ENCODE measurements at regions not wholly inside any gene's neighbourhood (a gene's known extent, or its start where the extent isn't known, plus 50 kb on each side); places are given as distances from the start of the nearest gene placed in this dataset.

- DNase-seq, result no peak
These were observed 523.9 kb upstream of the PCDH9 start for GRCh38 chr13:67754012-67754411.

GRCh38 chr13:67752759-67753158 lies 522.6 kb upstream of the PCDH9 start:
- no peak for DNase-seq

GRCh38 chr13:67742478-67742877 lies 512.3 kb upstream of the PCDH9 start:
- no peak for DNase-seq

- DNase-seq, result no peak
These were observed 510.9 kb upstream of the PCDH9 start for GRCh38 chr13:67740871-67741535.

DNA sequence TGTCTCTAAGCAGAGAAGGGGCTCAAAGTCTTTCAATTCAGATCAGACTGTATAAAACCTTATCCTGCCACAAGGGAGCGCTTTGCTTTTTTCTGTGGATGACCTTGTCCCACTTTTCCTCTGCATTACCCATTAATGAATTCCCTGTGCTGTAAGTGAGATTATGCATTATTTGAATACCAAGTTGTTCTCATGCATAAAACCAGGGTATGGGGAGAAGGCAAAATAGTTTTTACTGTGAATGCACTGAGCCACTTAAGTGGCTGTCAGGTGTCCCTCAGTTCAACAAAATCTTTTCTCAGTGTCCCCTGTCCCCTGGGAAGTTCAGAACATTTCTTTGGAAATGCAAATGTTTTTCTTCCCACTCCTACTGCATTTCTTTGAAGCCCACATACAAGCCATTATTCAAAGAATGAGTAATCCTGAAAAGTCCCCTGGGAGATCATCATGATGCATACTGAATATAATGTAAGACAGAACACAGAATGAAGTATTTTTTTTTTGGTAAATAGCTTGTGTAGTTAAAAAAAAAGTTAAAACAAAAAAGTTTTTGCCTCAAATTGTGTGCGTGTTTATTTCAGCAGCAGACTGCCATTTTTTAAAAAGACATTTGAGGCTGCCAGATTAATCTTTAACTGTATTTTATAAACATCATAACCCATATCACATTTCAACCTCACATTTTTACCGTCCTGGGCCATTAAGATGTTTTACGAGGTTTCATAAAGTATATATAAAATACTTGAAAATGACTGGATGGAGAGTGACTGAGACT lies 506.7 kb upstream of the PCDH9 start:
- no peak for DNase-seq

DNA sequence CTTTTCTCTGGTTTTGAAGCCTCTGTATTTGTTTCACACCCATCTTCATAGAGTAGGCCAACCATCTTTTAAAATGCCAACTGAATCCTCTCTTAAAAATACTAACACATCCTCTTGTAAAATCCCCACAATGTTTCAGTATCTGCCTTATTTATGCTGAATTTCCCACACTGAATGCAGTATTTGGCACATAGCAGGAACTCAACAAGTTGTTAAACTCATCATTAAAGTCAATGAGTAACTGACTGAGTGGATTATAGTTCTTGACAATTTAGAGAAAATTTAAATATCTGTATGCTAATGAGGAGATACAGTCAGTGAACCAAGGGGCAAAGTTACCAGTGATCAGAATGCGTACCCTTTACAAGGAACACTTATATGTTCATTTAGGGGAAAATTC lies 505.5 kb upstream of the PCDH9 start:
- no peak for DNase-seq

DNA sequence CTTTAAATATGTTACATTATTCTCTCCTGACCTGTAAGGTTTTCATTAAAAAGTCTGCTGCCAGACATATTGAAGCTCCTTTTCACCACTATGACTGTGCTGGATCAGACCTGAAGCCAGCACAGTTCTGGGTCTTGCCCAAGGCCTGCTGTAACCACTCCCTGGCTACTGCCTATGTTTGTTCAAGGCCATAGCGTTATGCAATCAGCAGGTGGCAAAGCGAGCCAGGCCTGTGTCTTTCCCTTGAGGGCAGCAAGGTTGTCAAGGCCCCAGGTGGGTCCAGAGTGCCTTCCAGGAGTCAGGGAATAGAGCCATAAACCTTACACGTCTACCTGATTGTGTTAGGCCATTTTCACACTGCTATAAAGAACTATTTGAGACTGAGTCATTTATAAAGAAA lies 496.8 kb upstream of the PCDH9 start:
- DNase-seq, result no peak

DNA sequence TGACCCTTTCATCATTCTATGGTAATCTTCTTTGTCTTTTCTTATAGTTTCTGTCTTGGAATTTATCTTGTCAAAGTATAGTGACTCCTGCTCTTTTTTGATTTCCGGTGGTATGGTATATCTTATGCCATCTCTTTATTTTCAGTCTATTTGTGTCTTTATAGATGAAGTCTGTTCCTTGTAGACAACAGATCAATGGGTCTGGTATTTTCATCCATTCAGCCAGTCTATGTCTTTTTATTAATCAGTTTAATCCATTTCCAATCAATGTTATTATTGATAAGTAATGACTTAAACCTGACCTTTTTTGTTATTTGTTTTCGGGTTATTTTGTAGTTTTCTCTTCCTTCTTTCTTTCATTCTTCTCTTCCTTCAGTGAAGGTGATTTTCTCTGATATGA lies 495.9 kb upstream of the PCDH9 start:
- DNase-seq, result no peak

GRCh38 chr13:67713571-67713970 lies 483.4 kb upstream of the PCDH9 start:
- DNase-seq, result no peak

DNA sequence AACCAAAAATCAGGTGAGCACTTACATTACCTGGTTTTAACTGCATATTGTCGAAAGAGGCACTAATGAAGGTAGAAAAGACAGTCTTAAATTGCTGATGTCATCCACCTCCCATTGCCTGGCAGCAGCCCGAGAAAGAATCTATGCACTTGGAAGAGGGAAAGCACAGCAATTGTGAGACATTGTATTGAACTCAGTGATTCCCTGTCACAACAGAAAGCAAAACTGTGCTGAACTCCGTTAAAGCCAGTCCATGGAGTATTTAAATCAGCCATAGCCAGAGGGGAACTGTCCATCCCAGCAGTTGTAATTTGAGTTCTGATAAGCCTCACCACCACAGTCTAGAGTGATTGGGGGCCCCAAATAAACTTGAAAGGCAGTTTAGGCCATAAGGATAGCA lies 466.6 kb upstream of the PCDH9 start:
- no peak for DNase-seq

DNA sequence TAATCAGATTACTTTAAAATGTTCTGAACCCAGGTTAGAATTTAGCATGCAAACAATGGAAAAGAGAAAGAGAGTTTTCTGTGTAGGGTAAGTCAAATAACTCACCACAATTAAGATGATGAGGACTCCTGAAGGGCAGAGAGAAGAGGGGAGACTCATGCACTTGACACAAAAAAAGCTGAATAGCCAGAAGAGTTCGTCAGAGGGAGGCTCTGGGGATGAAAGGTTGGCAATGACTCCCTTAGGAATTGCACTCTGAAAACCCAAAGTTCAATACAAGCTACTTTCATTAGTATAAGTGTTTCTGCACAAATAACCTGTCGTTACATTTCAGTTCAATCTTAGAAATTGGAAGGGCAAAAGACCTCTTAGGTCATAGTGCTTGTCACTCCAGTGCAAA lies 434.4 kb upstream of the PCDH9 start:
- no peak for DNase-seq

- no peak for DNase-seq
These were observed 432.9 kb upstream of the PCDH9 start for GRCh38 chr13:67662997-67663396.

- DNase-seq, result no peak
These were observed 422.8 kb upstream of the PCDH9 start for GRCh38 chr13:67652887-67653286.

GRCh38 chr13:67651908-67652465 lies 421.9 kb upstream of the PCDH9 start:
- DNase-seq, result no peak

DNA sequence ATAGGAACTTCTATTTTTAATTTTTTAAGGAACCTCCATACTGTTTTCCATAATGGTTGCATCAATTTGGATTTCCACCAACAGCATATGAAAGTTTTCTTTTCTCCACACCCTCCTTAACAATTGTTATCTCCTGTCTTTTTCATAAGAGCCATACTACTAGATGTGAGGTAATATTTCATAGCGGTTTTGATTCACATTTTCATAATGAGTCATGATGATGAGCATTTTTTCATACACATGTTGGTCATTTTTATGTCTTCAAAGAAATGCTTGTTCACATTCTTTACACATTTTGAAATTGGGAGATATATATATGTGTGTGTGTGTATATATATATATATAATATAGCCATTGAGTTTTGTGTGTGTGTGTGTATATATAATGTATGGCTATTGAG lies 420.3 kb upstream of the PCDH9 start:
- no peak for DNase-seq

- no peak for DNase-seq
These were observed 415.8 kb upstream of the PCDH9 start for GRCh38 chr13:67645874-67646467.

DNA sequence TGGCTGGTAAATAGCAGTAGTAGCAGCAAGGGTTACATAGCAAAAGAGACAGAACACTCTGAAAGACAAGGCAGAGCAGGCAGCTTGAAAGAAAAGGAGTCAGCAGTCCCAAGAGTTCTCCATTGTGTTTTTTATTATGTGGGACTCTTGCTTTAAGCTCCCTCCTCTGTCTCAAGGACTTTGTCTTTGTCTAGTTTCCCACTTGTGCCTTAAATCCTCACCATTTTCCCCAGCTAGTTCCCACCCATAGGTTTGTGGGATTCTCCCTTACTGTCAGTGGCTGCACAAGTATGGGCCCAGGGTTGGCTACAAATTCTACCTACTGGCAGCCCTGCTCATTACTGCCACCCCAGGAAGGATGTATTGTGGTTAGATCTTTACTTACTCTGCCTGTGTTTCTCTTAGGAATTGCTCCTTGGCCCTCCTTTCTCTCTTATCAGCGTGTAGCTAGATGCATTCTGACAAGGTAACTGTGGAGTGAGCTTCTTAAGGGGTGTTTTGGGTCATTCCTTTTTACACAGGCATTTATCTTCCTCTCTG lies 413.4 kb upstream of the PCDH9 start:
- DNase-seq, result peak; percentile 18

- peak; percentile 92 for DNase-seq
These were observed 412.5 kb upstream of the PCDH9 start for GRCh38 chr13:67642657-67643056.

DNA sequence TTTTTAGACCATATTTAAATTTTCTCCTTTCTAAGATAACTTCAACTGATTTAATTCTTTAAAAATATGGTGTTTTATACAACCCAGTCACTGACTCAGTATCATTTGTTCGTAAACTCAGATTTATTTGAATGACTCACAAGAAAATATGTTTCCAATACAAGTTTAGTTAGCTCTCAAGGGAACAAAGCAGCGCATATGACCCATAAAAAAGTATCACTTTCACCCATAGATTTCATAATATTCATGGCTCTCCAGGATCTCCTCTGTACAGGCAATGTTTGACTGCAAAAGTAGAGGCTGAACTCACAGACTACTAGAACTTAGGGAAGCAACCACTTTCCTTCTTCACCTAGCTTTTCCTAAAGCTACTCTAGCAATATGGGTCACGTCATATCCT lies 405.6 kb upstream of the PCDH9 start:
- DNase-seq, result peak; percentile 47

GRCh38 chr13:67632590-67632989 lies 402.5 kb upstream of the PCDH9 start:
- peak; percentile 94 for DNase-seq

DNA sequence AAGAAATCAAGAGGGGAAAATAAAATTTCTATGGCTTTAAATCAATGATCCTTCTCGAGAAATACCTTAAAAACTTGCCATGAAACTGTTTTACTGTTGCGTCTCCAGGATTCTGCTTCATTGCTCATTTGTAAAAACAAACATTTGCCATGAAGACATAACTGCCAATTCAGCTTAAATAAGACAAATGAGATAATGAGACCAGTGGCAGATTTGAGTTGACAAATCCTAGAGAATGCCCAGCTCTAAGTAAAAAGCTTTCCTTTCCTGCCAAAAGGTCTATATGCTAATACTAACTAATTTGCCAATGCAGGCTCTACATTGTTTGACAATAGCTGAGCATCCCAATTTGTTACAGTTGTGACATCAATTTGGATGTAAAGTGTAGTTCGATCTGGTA lies 400.5 kb upstream of the PCDH9 start:
- DNase-seq, result no peak

DNA sequence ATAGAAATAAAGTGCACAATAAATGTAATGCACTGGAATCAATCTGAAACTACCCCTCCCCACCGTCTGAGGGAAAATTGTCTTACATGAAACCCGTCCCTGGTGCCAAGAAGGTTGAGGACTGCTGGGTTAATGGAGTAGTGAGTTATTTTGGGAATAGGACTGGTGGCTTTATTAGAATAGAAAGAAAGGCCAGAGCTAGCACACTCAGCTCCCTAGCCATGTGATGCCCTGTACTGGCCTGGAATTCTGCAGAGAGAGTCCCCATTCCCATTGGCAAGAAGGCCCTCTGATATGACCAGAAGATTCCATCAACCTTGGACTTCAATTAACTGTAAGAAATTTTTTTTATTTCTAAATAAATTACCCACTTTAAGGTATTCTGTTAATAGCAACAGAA lies 393.5 kb upstream of the PCDH9 start:
- DNase-seq, result no peak

- DNase-seq, result no peak
These were observed 390.5 kb upstream of the PCDH9 start for GRCh38 chr13:67620665-67621064.

GRCh38 chr13:67619995-67620380 lies 389.9 kb upstream of the PCDH9 start:
- peak; percentile 47 for DNase-seq
